Peyer's patch (tissue), 4 donors: ENCODE measurements at regions not wholly inside any gene's neighbourhood (a gene's known extent, or its start where the extent isn't known, plus 50 kb on each side); places are given as distances from the start of the nearest gene placed in this dataset.

ENCODE experiments used
- POLR2A ChIP-seq, 2 donors: fragments of 450-650 bp; IDR thresholded peaks; one replicate each; pipeline ENCODE4 v1.5.1; 2017; ENCODE audit warnings: antibody characterized with exemption in 2 of 2, mild to moderate bottlenecking in 2 of 2, moderate library complexity in 2 of 2
- TF ChIP-seq, protein P1 (sequence below), 6 experiments: fragments of 450-650 bp in 4 of 6; fragments of 200-600 bp in 2 of 6; sonication (generic) in 1 of 6; IDR thresholded peaks; one replicate each; pipeline ENCODE4 v1.5.1; 2017 to 2019; ENCODE audit warnings: antibody characterized with exemption in 6 of 6, mild to moderate bottlenecking in 3 of 6, moderate library complexity in 1 of 6

DNA sequence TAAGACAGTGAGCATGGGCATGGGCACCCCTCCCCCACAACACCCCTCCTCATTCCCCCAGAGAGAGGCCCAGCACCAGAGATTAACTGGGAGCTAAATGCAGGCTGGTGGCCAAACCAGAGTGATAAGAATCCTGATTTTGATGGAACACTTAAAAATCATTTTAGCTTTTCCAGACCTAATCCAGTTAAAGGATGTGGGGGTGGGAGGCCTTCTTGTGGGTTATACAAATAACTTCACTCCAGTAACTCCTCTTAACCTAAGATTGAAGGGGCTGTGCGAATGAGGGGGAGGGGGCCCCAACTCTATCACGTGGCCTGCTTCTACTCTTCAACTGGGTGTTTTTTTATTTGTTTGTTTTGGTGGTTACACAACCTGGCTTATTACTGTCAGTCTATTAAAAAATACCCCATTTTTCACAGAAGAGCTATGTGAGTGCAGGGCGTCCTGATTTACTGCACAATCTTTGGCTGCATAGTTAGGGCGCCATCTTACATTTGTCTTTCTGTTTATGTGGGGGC, 398.1 kb upstream of the LYPLAL1 start:
- TF ChIP-seq, protein P1, sequence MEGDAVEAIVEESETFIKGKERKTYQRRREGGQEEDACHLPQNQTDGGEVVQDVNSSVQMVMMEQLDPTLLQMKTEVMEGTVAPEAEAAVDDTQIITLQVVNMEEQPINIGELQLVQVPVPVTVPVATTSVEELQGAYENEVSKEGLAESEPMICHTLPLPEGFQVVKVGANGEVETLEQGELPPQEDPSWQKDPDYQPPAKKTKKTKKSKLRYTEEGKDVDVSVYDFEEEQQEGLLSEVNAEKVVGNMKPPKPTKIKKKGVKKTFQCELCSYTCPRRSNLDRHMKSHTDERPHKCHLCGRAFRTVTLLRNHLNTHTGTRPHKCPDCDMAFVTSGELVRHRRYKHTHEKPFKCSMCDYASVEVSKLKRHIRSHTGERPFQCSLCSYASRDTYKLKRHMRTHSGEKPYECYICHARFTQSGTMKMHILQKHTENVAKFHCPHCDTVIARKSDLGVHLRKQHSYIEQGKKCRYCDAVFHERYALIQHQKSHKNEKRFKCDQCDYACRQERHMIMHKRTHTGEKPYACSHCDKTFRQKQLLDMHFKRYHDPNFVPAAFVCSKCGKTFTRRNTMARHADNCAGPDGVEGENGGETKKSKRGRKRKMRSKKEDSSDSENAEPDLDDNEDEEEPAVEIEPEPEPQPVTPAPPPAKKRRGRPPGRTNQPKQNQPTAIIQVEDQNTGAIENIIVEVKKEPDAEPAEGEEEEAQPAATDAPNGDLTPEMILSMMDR (IDR thresholded peaks at IDR 0.05) = no peak
- TF ChIP-seq POLR2A (IDR thresholded peaks at IDR 0.05) = no peak
